ENCODE measurements at regions not wholly inside any gene's neighbourhood (a gene's known extent, or its start where the extent isn't known, plus 50 kb on each side); places are given as distances from the start of the nearest gene placed in this dataset.

- Mint-ChIP-seq H3K4me1 (no peaks in the 10 kb centered on the region), H3K4me3 (no peak overlapping the region), H3K27ac (no peak overlapping the region), H3K9me3 (peaks cover 0 to 13% (median 2%) of the 10 kb centered on the region in 7 donors), H3K27me3 (no peaks in the 10 kb centered on the region), H3K36me3 (no peaks in the 10 kb centered on the region)
- no peak for ATAC-seq (ENCODE audit: low read depth in 2 of 2)
- no peaks in the 10 kb centered on the region for H3K36me3 ChIP-seq (ENCODE audit: control insufficient read depth, insufficient read depth, low read length)
- H3K4me1 ChIP-seq (ENCODE audit: control insufficient read depth, insufficient read depth, low read length, poor library complexity, severe bottlenecking): no peaks in the 10 kb centered on the region
- H3K27me3 ChIP-seq (ENCODE audit: control insufficient read depth, insufficient read depth, low read length): no peaks in the 10 kb centered on the region
- H3K4me3 ChIP-seq (ENCODE audit: low read depth, low read length): no peak overlapping the region
- no peaks in the 10 kb centered on the region for H3K9me3 ChIP-seq (ENCODE audit: control insufficient read depth in 2 of 2, low read length in 2 of 2)
- DNase-seq: no peak
- no peak overlapping the region for H3K27ac ChIP-seq (ENCODE audit: insufficient read depth, low read length, poor library complexity, severe bottlenecking)
Observed at GRCh38 chr2:49251251-49251650, 96.9 kb upstream of the FSHR start.

- Histone ChIP-seq H3K36me3 (ENCODE audit: control insufficient read depth, insufficient read depth, low read length) (no peaks in the 10 kb centered on the region), H3K4me1 (ENCODE audit: control insufficient read depth, insufficient read depth, low read length, poor library complexity, severe bottlenecking) (no peaks in the 10 kb centered on the region), H3K4me3 (ENCODE audit: low read depth, low read length) (no peak overlapping the region), H3K27ac (ENCODE audit: insufficient read depth, low read length, poor library complexity, severe bottlenecking) (no peak overlapping the region), H3K27me3 (ENCODE audit: control insufficient read depth, insufficient read depth, low read length) (no peaks in the 10 kb centered on the region), H3K9me3 (ENCODE audit: control insufficient read depth in 2 of 2, low read length in 2 of 2) (no peaks in the 10 kb centered on the region)
- no peaks in the 10 kb centered on the region for H3K36me3 Mint-ChIP-seq
- ATAC-seq (ENCODE audit: low read depth in 2 of 2) (no peak), DNase-seq (no peak)
- no peaks in the 10 kb centered on the region for H3K4me1 Mint-ChIP-seq
- H3K27me3 Mint-ChIP-seq: no peaks in the 10 kb centered on the region
- H3K9me3 Mint-ChIP-seq: peaks cover 0 to 15% (median 3%) of the 10 kb centered on the region in 7 donors
- H3K27ac Mint-ChIP-seq: no peak overlapping the region
- no peak overlapping the region for H3K4me3 Mint-ChIP-seq
Observed at GRCh38 chr2:49248506-49248905, 94.2 kb upstream of the FSHR start.

- DNase-seq (no peak), ATAC-seq (ENCODE audit: low read depth in 2 of 2) (no peak)
- Histone ChIP-seq H3K27ac (ENCODE audit: insufficient read depth, low read length, poor library complexity, severe bottlenecking) (no peak overlapping the region), H3K27me3 (ENCODE audit: control insufficient read depth, insufficient read depth, low read length) (no peaks in the 10 kb centered on the region), H3K36me3 (ENCODE audit: control insufficient read depth, insufficient read depth, low read length) (no peaks in the 10 kb centered on the region), H3K9me3 (ENCODE audit: control insufficient read depth in 2 of 2, low read length in 2 of 2) (peaks cover 0 to 4% of the 10 kb centered on the region in 2 experiments), H3K4me3 (ENCODE audit: low read depth, low read length) (no peak overlapping the region), H3K4me1 (ENCODE audit: control insufficient read depth, insufficient read depth, low read length, poor library complexity, severe bottlenecking) (no peaks in the 10 kb centered on the region)
- Mint-ChIP-seq H3K27me3 (no peaks in the 10 kb centered on the region), H3K36me3 (no peaks in the 10 kb centered on the region), H3K27ac (no peak overlapping the region), H3K4me3 (no peak overlapping the region), H3K9me3 (peaks cover 0 to 10% (median 5%) of the 10 kb centered on the region in 7 donors), H3K4me1 (no peaks in the 10 kb centered on the region)
Observed at GRCh38 chr2:49241991-49242390, 87.7 kb upstream of the FSHR start.

GRCh38 chr2:49241501-49241900 lies 87.2 kb upstream of the FSHR start:
- Histone ChIP-seq H3K27me3 (ENCODE audit: control insufficient read depth, insufficient read depth, low read length) (no peaks in the 10 kb centered on the region), H3K36me3 (ENCODE audit: control insufficient read depth, insufficient read depth, low read length) (no peaks in the 10 kb centered on the region), H3K27ac (ENCODE audit: insufficient read depth, low read length, poor library complexity, severe bottlenecking) (no peak overlapping the region), H3K4me3 (ENCODE audit: low read depth, low read length) (no peak overlapping the region), H3K4me1 (ENCODE audit: control insufficient read depth, insufficient read depth, low read length, poor library complexity, severe bottlenecking) (no peaks in the 10 kb centered on the region), H3K9me3 (ENCODE audit: control insufficient read depth in 2 of 2, low read length in 2 of 2) (peaks cover 0 to 4% of the 10 kb centered on the region in 2 experiments)
- Mint-ChIP-seq H3K36me3 (no peaks in the 10 kb centered on the region), H3K27ac (no peak overlapping the region), H3K4me1 (no peaks in the 10 kb centered on the region), H3K27me3 (no peaks in the 10 kb centered on the region), H3K9me3 (peaks cover 0 to 10% (median 6%) of the 10 kb centered on the region in 7 donors), H3K4me3 (no peak overlapping the region)
- ATAC-seq (ENCODE audit: low read depth in 2 of 2): no peak
- no peak for DNase-seq

GRCh38 chr2:49240608-49241007 lies 86.3 kb upstream of the FSHR start:
- no peaks in the 10 kb centered on the region for H3K36me3 Mint-ChIP-seq
- no peaks in the 10 kb centered on the region for H3K27me3 ChIP-seq (ENCODE audit: control insufficient read depth, insufficient read depth, low read length)
- H3K4me1 ChIP-seq (ENCODE audit: control insufficient read depth, insufficient read depth, low read length, poor library complexity, severe bottlenecking): no peaks in the 10 kb centered on the region
- peaks cover 0 to 4% of the 10 kb centered on the region in 2 experiments for H3K9me3 ChIP-seq (ENCODE audit: control insufficient read depth in 2 of 2, low read length in 2 of 2)
- no peak overlapping the region for H3K4me3 ChIP-seq (ENCODE audit: low read depth, low read length)
- no peaks in the 10 kb centered on the region for H3K36me3 ChIP-seq (ENCODE audit: control insufficient read depth, insufficient read depth, low read length)
- no peaks in the 10 kb centered on the region for H3K4me1 Mint-ChIP-seq
- H3K27ac ChIP-seq (ENCODE audit: insufficient read depth, low read length, poor library complexity, severe bottlenecking): no peak overlapping the region
- no peak overlapping the region for H3K4me3 Mint-ChIP-seq
- peaks cover 0 to 12% (median 6%) of the 10 kb centered on the region in 7 donors for H3K9me3 Mint-ChIP-seq
- H3K27ac Mint-ChIP-seq: no peak overlapping the region
- ATAC-seq (ENCODE audit: low read depth in 2 of 2): no peak
- H3K27me3 Mint-ChIP-seq: no peaks in the 10 kb centered on the region
- DNase-seq: no peak

GRCh38 chr2:49238604-49238960 lies 84.3 kb upstream of the FSHR start:
- H3K4me3 Mint-ChIP-seq: no peak overlapping the region
- Histone ChIP-seq H3K4me3 (ENCODE audit: low read depth, low read length) (no peak overlapping the region), H3K4me1 (ENCODE audit: control insufficient read depth, insufficient read depth, low read length, poor library complexity, severe bottlenecking) (no peaks in the 10 kb centered on the region), H3K27ac (ENCODE audit: insufficient read depth, low read length, poor library complexity, severe bottlenecking) (no peak overlapping the region), H3K9me3 (ENCODE audit: control insufficient read depth in 2 of 2, low read length in 2 of 2) (peaks cover 0 to 4% of the 10 kb centered on the region in 2 experiments), H3K36me3 (ENCODE audit: control insufficient read depth, insufficient read depth, low read length) (no peaks in the 10 kb centered on the region), H3K27me3 (ENCODE audit: control insufficient read depth, insufficient read depth, low read length) (no peaks in the 10 kb centered on the region)
- no peak overlapping the region for H3K27ac Mint-ChIP-seq
- H3K4me1 Mint-ChIP-seq: no peaks in the 10 kb centered on the region
- H3K9me3 Mint-ChIP-seq: peaks cover 0 to 14% (median 5%) of the 10 kb centered on the region in 7 donors
- H3K27me3 Mint-ChIP-seq: no peaks in the 10 kb centered on the region
- ATAC-seq (ENCODE audit: low read depth in 2 of 2): no peak
- no peaks in the 10 kb centered on the region for H3K36me3 Mint-ChIP-seq
- DNase-seq: no peak

- ATAC-seq (ENCODE audit: low read depth in 2 of 2) (no peak), DNase-seq (no peak)
- no peak overlapping the region for H3K4me3 Mint-ChIP-seq
- H3K36me3 Mint-ChIP-seq: no peaks in the 10 kb centered on the region
- H3K36me3 ChIP-seq (ENCODE audit: control insufficient read depth, insufficient read depth, low read length): no peaks in the 10 kb centered on the region
- no peak overlapping the region for H3K4me3 ChIP-seq (ENCODE audit: low read depth, low read length)
- H3K4me1 Mint-ChIP-seq: no peaks in the 10 kb centered on the region
- H3K4me1 ChIP-seq (ENCODE audit: control insufficient read depth, insufficient read depth, low read length, poor library complexity, severe bottlenecking): no peaks in the 10 kb centered on the region
- peaks cover 0 to 14% (median 4%) of the 10 kb centered on the region in 7 donors for H3K9me3 Mint-ChIP-seq
- no peaks in the 10 kb centered on the region for H3K27me3 ChIP-seq (ENCODE audit: control insufficient read depth, insufficient read depth, low read length)
- H3K27ac ChIP-seq (ENCODE audit: insufficient read depth, low read length, poor library complexity, severe bottlenecking): no peak overlapping the region
- H3K27me3 Mint-ChIP-seq: no peaks in the 10 kb centered on the region
- H3K9me3 ChIP-seq (ENCODE audit: control insufficient read depth in 2 of 2, low read length in 2 of 2): peaks cover 0 to 4% of the 10 kb centered on the region in 2 experiments
- H3K27ac Mint-ChIP-seq: no peak overlapping the region
Observed at GRCh38 chr2:49237867-49238603, 83.7 kb upstream of the FSHR start.

- Histone ChIP-seq H3K36me3 (ENCODE audit: control insufficient read depth, insufficient read depth, low read length) (no peaks in the 10 kb centered on the region), H3K4me3 (ENCODE audit: low read depth, low read length) (no peak overlapping the region), H3K27me3 (ENCODE audit: control insufficient read depth, insufficient read depth, low read length) (no peaks in the 10 kb centered on the region), H3K27ac (ENCODE audit: insufficient read depth, low read length, poor library complexity, severe bottlenecking) (no peak overlapping the region), H3K4me1 (ENCODE audit: control insufficient read depth, insufficient read depth, low read length, poor library complexity, severe bottlenecking) (no peaks in the 10 kb centered on the region), H3K9me3 (ENCODE audit: control insufficient read depth in 2 of 2, low read length in 2 of 2) (no peaks in the 10 kb centered on the region)
- Mint-ChIP-seq H3K4me1 (no peaks in the 10 kb centered on the region), H3K4me3 (no peak overlapping the region), H3K36me3 (no peaks in the 10 kb centered on the region), H3K9me3 (peaks cover 0 to 15% (median 3%) of the 10 kb centered on the region in 7 donors), H3K27ac (no peak overlapping the region), H3K27me3 (no peaks in the 10 kb centered on the region)
- ATAC-seq (ENCODE audit: low read depth in 2 of 2) (no peak), DNase-seq (no peak)
Observed at GRCh38 chr2:49236316-49236715, 82.0 kb upstream of the FSHR start.
